ENCODE measurements at regions not wholly inside any gene's neighbourhood (a gene's known extent, or its start where the extent isn't known, plus 50 kb on each side); places are given as distances from the start of the nearest gene placed in this dataset.

- TF ChIP-seq CTCF (conservative IDR thresholded peaks at IDR 0.05; ENCODE audit: low read length) = no peak
- peak; percentile 19 for DNase-seq (ENCODE audit: low read depth)
- no peak overlapping the region for H3K4me3 ChIP-seq (ENCODE audit: low read length)
Measured at GRCh38 chr18:56066524-56067213, 478.7 kb upstream of the TCF4 start.

- DNase-seq (ENCODE audit: low read depth) = no peak
- TF ChIP-seq CTCF (conservative IDR thresholded peaks at IDR 0.05; ENCODE audit: low read length) = no peak
- H3K4me3 ChIP-seq (ENCODE audit: low read length) = no peak overlapping the region
Measured at GRCh38 chr18:56065086-56065485, 477.1 kb upstream of the TCF4 start.

GRCh38 chr18:56062931-56063330 lies 474.9 kb upstream of the TCF4 start:
- H3K4me3 ChIP-seq (ENCODE audit: low read length) = no peak overlapping the region
- no peak for DNase-seq (ENCODE audit: low read depth)
- no peak for TF ChIP-seq CTCF (conservative IDR thresholded peaks at IDR 0.05; ENCODE audit: low read length)

GRCh38 chr18:56060967-56061541 lies 473.1 kb upstream of the TCF4 start:
- no peak overlapping the region for H3K4me3 ChIP-seq (ENCODE audit: low read length)
- TF ChIP-seq CTCF (conservative IDR thresholded peaks at IDR 0.05; ENCODE audit: low read length) = no peak
- no peak for DNase-seq (ENCODE audit: low read depth)

- no peak for DNase-seq (ENCODE audit: low read depth)
- H3K4me3 ChIP-seq (ENCODE audit: low read length) = no peak overlapping the region
- TF ChIP-seq CTCF (conservative IDR thresholded peaks at IDR 0.05; ENCODE audit: low read length) = no peak
Measured at GRCh38 chr18:56052202-56052601, 464.2 kb upstream of the TCF4 start.

- no peak overlapping the region for H3K4me3 ChIP-seq (ENCODE audit: low read length)
- DNase-seq (ENCODE audit: low read depth) = no peak
- TF ChIP-seq CTCF (conservative IDR thresholded peaks at IDR 0.05; ENCODE audit: low read length) = no peak
Measured at GRCh38 chr18:56044239-56044638, 456.2 kb upstream of the TCF4 start.

GRCh38 chr18:56043641-56044061 lies 455.7 kb upstream of the TCF4 start:
- DNase-seq (ENCODE audit: low read depth) = no peak
- TF ChIP-seq CTCF (conservative IDR thresholded peaks at IDR 0.05; ENCODE audit: low read length) = no peak
- H3K4me3 ChIP-seq (ENCODE audit: low read length) = no peak overlapping the region
